Karpas-422 (cell line): ENCODE measurements at regions not wholly inside any gene's neighbourhood (a gene's known extent, or its start where the extent isn't known, plus 50 kb on each side); places are given as distances from the start of the nearest gene placed in this dataset.

ENCODE experiments used
- DNase-seq: peaks from one replicate; pipeline ENCODE4 v3.0.0-alpha.2; 2015
- H2AFZ ChIP-seq: fragments of 200-600 bp; sonication (generic); 2 replicates; pipeline ENCODE4 v1.6.1; 2014; ENCODE audit warnings: antibody characterized with exemption, low read length, mixed read lengths
- H3K27ac ChIP-seq: fragments of 200-600 bp; sonication (generic); 2 replicates; pipeline ENCODE4 v1.5.1; 2014; ENCODE audit warnings: mild to moderate bottlenecking, low read length, moderate library complexity
- H3K27me3 ChIP-seq: fragments of 200-600 bp; sonication (generic); 2 replicates; pipeline ENCODE4 v1.6.1; 2014; ENCODE audit warnings: low read length, mixed read lengths
- H3K36me3 ChIP-seq: fragments of 200-600 bp; sonication (generic); 2 replicates; pipeline ENCODE4 v1.6.1; 2014; ENCODE audit warnings: low read length, mixed read lengths; ENCODE audit not compliant: insufficient read depth
- H3K4me1 ChIP-seq: fragments of 200-600 bp; sonication (generic); 2 replicates; pipeline ENCODE4 v1.6.1; 2014; ENCODE audit warnings: mild to moderate bottlenecking, low read length, mixed read lengths
- H3K4me2 ChIP-seq: fragments of 200-600 bp; sonication (generic); 2 replicates; pipeline ENCODE4 v1.6.1; 2014; ENCODE audit warnings: low read length, low read depth, mild to moderate bottlenecking; ENCODE audit not compliant: poor library complexity, severe bottlenecking
- H3K4me3 ChIP-seq: fragments of 200-600 bp; sonication (generic); 2 replicates; pipeline ENCODE4 v1.5.1; 2014; ENCODE audit warnings: mild to moderate bottlenecking, antibody characterized with exemption, low read length, mixed read lengths
- H3K79me2 ChIP-seq: fragments of 200-600 bp; sonication (generic); 2 replicates; pipeline ENCODE4 v1.6.1; 2014; ENCODE audit warnings: mild to moderate bottlenecking, low read length, mixed read lengths
- H3K9ac ChIP-seq: fragments of 200-600 bp; sonication (generic); 2 replicates; pipeline ENCODE4 v1.6.0; 2014; ENCODE audit warnings: low read length
- H3K9me2 ChIP-seq: fragments of 200-600 bp; sonication (generic), shearing (Covaris generic); replicated peaks from 2 replicates; pipeline ENCODE4 v1.6.0; 2014; ENCODE audit warnings: mild to moderate bottlenecking, low read length, moderate library complexity; ENCODE audit not compliant: insufficient read depth
- H3K9me3 ChIP-seq: fragments of 300-700, 200-600 bp; sonication (generic); 2 replicates; pipeline ENCODE4 v1.6.1; 2014; ENCODE audit warnings: low read length, mixed read lengths
- H4K20me1 ChIP-seq: fragments of 200-600 bp; sonication (generic); 2 replicates; pipeline ENCODE4 v1.6.1; 2014; ENCODE audit warnings: mild to moderate bottlenecking, antibody characterized with exemption, low read length, low read depth; ENCODE audit not compliant: insufficient read depth

- no peaks in the 10 kb centered on the region for H3K27me3 ChIP-seq
- H4K20me1 ChIP-seq: no peaks in the 10 kb centered on the region
- DNase-seq: no peak
- H3K9me3 ChIP-seq: no peaks in the 10 kb centered on the region
- H2AFZ ChIP-seq: no peak overlapping the region
- H3K9me2 ChIP-seq: no peaks in the 10 kb centered on the region
- peaks cover 27% of the 10 kb centered on the region for H3K4me1 ChIP-seq
- no peak overlapping the region for H3K4me3 ChIP-seq
- H3K36me3 ChIP-seq: no peaks in the 10 kb centered on the region
- no peak overlapping the region for H3K27ac ChIP-seq
- H3K4me2 ChIP-seq: no peak overlapping the region
- no peak overlapping the region for H3K9ac ChIP-seq
- no peaks in the 10 kb centered on the region for H3K79me2 ChIP-seq
Observed at GRCh38 chr10:78645975-78646374, 422.8 kb upstream of the ZMIZ1 start.

DNA sequence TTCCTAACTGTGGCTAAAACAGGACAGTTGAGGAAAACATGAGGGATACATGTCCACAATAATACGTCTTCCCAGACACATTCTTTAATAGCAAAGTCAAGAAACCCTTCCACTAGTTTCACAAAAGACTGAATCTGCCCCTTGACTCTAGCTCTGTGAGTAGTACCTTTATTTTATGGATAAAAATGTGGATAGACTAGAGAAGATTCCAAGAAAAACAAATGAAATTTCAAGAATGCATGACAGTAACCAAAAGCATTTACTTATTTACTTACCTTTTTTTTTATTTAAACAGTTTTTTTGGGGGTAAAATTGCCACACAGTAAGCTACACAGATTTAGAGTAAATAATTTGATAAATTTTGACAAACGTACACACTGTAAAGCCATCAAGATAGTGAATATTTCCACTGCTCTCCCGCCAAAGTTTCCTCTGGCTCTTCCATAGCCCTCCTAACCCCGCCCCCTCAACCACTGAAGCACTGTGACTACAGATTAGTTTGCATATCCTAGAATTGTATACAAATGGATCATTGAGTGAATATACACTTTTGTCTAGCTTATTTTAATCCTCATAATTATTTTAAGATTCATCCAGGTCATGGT is 420.4 kb upstream of the ZMIZ1 start:
- no peak for DNase-seq
- H3K79me2 ChIP-seq: no peaks in the 10 kb centered on the region
- no peaks in the 10 kb centered on the region for H3K36me3 ChIP-seq
- no peak overlapping the region for H3K27ac ChIP-seq
- no peaks in the 10 kb centered on the region for H3K9me3 ChIP-seq
- H3K4me1 ChIP-seq: peaks cover 13% of the 10 kb centered on the region
- H2AFZ ChIP-seq: no peak overlapping the region
- no peaks in the 10 kb centered on the region for H3K9me2 ChIP-seq
- no peak overlapping the region for H3K4me3 ChIP-seq
- H3K9ac ChIP-seq: no peak overlapping the region
- peaks cover 3% of the 10 kb centered on the region; the same call in 1 of the 2 replicates for H3K27me3 ChIP-seq
- H3K4me2 ChIP-seq: no peak overlapping the region
- H4K20me1 ChIP-seq: no peaks in the 10 kb centered on the region

DNA sequence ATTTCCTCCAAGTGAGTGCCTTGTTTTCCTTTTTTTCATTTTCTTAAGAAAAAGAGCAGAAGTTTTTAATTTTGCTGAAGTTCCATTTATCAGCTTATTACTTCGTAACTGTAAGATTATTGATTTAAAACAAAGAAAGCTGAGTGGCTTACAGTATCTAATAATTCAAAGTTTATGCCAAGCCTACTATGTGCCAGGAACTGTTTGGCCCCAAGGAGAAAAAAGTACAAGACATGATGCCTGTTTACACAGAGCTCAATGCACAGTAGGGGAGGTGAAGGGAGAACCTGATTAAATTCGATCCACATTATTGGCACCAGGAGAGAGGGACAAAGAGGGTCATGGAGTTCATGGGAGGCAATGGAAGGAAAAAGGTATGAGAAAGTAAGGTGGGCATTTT is 419.3 kb upstream of the ZMIZ1 start:
- no peaks in the 10 kb centered on the region for H4K20me1 ChIP-seq
- DNase-seq: no peak
- H3K9me3 ChIP-seq: no peaks in the 10 kb centered on the region
- no peaks in the 10 kb centered on the region for H3K36me3 ChIP-seq
- H3K79me2 ChIP-seq: no peaks in the 10 kb centered on the region
- no peak overlapping the region for H3K27ac ChIP-seq
- H3K9me2 ChIP-seq: no peaks in the 10 kb centered on the region
- no peak overlapping the region for H2AFZ ChIP-seq
- peaks cover 13% of the 10 kb centered on the region for H3K4me1 ChIP-seq
- H3K9ac ChIP-seq: no peak overlapping the region
- no peak overlapping the region for H3K4me3 ChIP-seq
- H3K27me3 ChIP-seq: peaks cover 3% of the 10 kb centered on the region; the same call in 1 of the 2 replicates
- H3K4me2 ChIP-seq: no peak overlapping the region

- Histone ChIP-seq H3K4me2 (no peak overlapping the region), H2AFZ (no peak overlapping the region), H3K4me3 (no peak overlapping the region), H3K9ac (no peak overlapping the region), H3K36me3 (no peaks in the 10 kb centered on the region), H4K20me1 (no peaks in the 10 kb centered on the region), H3K27me3 (peaks cover 3% of the 10 kb centered on the region; the same call in 1 of the 2 replicates), H3K79me2 (no peaks in the 10 kb centered on the region), H3K9me2 (no peaks in the 10 kb centered on the region), H3K27ac (no peak overlapping the region), H3K4me1 (peaks cover 13% of the 10 kb centered on the region), H3K9me3 (no peaks in the 10 kb centered on the region)
- DNase-seq: no peak
Observed at GRCh38 chr10:78650122-78650521, 418.6 kb upstream of the ZMIZ1 start.

DNA sequence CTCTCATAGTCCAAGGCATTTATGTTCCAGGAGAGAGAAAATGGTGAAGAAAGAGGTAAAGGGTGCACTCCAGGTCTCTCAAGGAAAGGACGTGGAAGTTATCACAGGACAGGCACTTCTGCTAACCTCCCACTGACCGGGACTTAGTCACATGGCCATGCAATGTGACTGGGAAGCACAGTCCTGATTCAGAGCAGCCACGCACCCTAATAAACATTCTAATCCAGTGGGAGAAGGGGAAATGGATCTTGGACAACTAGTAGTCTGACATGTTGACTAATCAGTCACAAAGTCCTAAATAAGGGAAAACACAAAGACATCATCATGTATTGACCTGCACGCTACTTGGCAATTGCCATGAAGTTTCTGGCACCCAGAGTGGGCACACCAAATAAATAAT is 417.5 kb upstream of the ZMIZ1 start:
- no peaks in the 10 kb centered on the region for H3K79me2 ChIP-seq
- H3K4me1 ChIP-seq: peaks cover 13% of the 10 kb centered on the region
- H3K4me2 ChIP-seq: no peak overlapping the region
- H3K9ac ChIP-seq: no peak overlapping the region
- peaks cover 3% of the 10 kb centered on the region; the same call in 1 of the 2 replicates for H3K27me3 ChIP-seq
- no peaks in the 10 kb centered on the region for H3K9me2 ChIP-seq
- no peak for DNase-seq
- H3K36me3 ChIP-seq: no peaks in the 10 kb centered on the region
- H4K20me1 ChIP-seq: no peaks in the 10 kb centered on the region
- H3K9me3 ChIP-seq: no peaks in the 10 kb centered on the region
- no peak overlapping the region for H3K4me3 ChIP-seq
- H2AFZ ChIP-seq: no peak overlapping the region
- H3K27ac ChIP-seq: no peak overlapping the region

- H2AFZ ChIP-seq: no peak overlapping the region
- DNase-seq: no peak
- H3K9me2 ChIP-seq: no peaks in the 10 kb centered on the region
- H3K4me2 ChIP-seq: no peak overlapping the region
- peaks cover 18% of the 10 kb centered on the region for H3K4me1 ChIP-seq
- no peak overlapping the region for H3K4me3 ChIP-seq
- no peaks in the 10 kb centered on the region for H3K36me3 ChIP-seq
- no peak overlapping the region for H3K27ac ChIP-seq
- no peaks in the 10 kb centered on the region for H4K20me1 ChIP-seq
- no peaks in the 10 kb centered on the region for H3K79me2 ChIP-seq
- H3K9me3 ChIP-seq: no peaks in the 10 kb centered on the region
- H3K9ac ChIP-seq: no peak overlapping the region
- peaks cover 3% of the 10 kb centered on the region; the same call in 1 of the 2 replicates for H3K27me3 ChIP-seq
Observed at GRCh38 chr10:78653555-78653954, 415.2 kb upstream of the ZMIZ1 start.

- no peaks in the 10 kb centered on the region for H4K20me1 ChIP-seq
- H3K27ac ChIP-seq: no peak overlapping the region
- no peak for DNase-seq
Observed at GRCh38 chr10:78654047-78654590, 414.6 kb upstream of the ZMIZ1 start.

DNA sequence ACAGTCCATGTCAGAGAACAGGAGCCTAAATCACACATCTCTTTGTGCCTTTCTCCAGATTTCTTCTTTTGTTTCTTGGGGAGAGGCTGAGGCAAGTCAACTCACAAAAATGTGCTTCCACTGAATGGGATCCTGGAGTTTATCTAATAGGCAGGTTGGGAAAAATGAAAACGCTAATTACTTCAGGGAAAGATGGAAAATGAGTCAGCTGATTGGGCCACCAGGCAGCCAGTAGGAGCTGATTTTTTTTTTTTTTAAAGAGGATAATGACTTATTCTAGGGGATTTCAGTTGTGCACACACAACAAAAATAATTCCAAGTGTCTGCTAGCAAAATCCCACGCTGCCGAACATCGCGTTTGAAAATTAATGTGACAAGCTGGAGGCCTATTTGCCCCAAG is 412.8 kb upstream of the ZMIZ1 start:
- H2AFZ ChIP-seq: no peak overlapping the region
- H3K9ac ChIP-seq: no peak overlapping the region
- DNase-seq: no peak

More at GRCh38 chr10:78654047-78654590, 414.6 kb upstream of the ZMIZ1 start:
- Histone ChIP-seq H3K4me3 (no peak overlapping the region), H3K4me1 (peaks cover 24% of the 10 kb centered on the region), H3K9me3 (no peaks in the 10 kb centered on the region), H3K27me3 (peaks cover 3% of the 10 kb centered on the region; the same call in 1 of the 2 replicates), H3K9ac (no peak overlapping the region), H3K4me2 (no peak overlapping the region), H2AFZ (no peak overlapping the region), H3K9me2 (no peaks in the 10 kb centered on the region), H3K36me3 (no peaks in the 10 kb centered on the region), H3K79me2 (no peaks in the 10 kb centered on the region)

More for the DNA sequence above, 412.8 kb upstream of the ZMIZ1 start:
- H3K4me1 ChIP-seq: peaks cover 21% of the 10 kb centered on the region
- no peaks in the 10 kb centered on the region for H3K36me3 ChIP-seq
- H3K4me2 ChIP-seq: no peak overlapping the region
- H3K27ac ChIP-seq: no peak overlapping the region
- H3K4me3 ChIP-seq: no peak overlapping the region
- H3K27me3 ChIP-seq: peaks cover 3% of the 10 kb centered on the region; the same call in 1 of the 2 replicates
- H3K9me2 ChIP-seq: no peaks in the 10 kb centered on the region
- no peaks in the 10 kb centered on the region for H3K79me2 ChIP-seq
- H4K20me1 ChIP-seq: no peaks in the 10 kb centered on the region
- no peaks in the 10 kb centered on the region for H3K9me3 ChIP-seq
